HepG2 (cell line): ENCODE measurements at regions not wholly inside any gene's neighbourhood (a gene's known extent, or its start where the extent isn't known, plus 50 kb on each side); places are given as distances from the start of the nearest gene placed in this dataset.
A peak's percentile ranks its signal among the peaks of the same experiment; 100 is the strongest.

Experiments
- ATAC-seq: fragments of 200-7000 bp; cut with Tn5 transposase; 3 replicates; pipeline ENCODE4 v1.9.1; 2020; ENCODE audit warnings: mild to moderate bottlenecking, moderate library complexity
- BruUV-seq: library from RNA; stranded (reverse); fragments of 400-500 nt; replicated peaks from 2 replicates; lab custom pipeline; 2021; lab: Mats Ljungman, UMichigan
- CTCF ChIA-PET: fragments of 300-600 bp; formaldehyde crosslinking; extraction: SDS; loops from one replicate; lab custom pipeline; 2021; ENCODE audit warnings: low total read pairs, inconsistent platforms, low intra/inter-chr PET ratio; lab: Yijun Ruan, JAX
- POLR2A ChIA-PET: fragments of 350-600 bp; sonication (Branson Sonifier 250); formaldehyde crosslinking; loops from one replicate; lab custom pipeline; 2020; ENCODE audit warnings: antibody characterized with exemption, inconsistent platforms; lab: Yijun Ruan, JAX
- DNase-seq: peaks from one replicate; pipeline ENCODE4 v3.0.0-alpha.2; 2015; ENCODE audit warnings: low spot score
- FAIRE-seq: peaks from 3 replicates; lab custom pipeline; 2011; peaks lifted over from hg19 to GRCh38; lab: Jason Lieb, UNC
- H2AFZ ChIP-seq: one replicate; pipeline ENCODE4 v1.6.1; 2011; ENCODE audit warnings: low read length, inconsistent platforms
- H3K27ac ChIP-seq: fragments of 300-600 bp; 3 replicates; pipeline ENCODE4 v1.8.0; 2011; ENCODE audit warnings: mixed run types, mild to moderate bottlenecking, mixed read lengths, low read length, inconsistent platforms; ENCODE audit not compliant: insufficient read depth; ENCODE audit errors: extremely low read length
- H3K27me3 ChIP-seq, 2 experiments: fragments of 200-600 bp in 1 of 2; 2 replicates in 1 of 2; 3 replicates in 1 of 2; pipeline versions ENCODE4 v1.6.0 to v1.8.0; 2011; ENCODE audit warnings: low read length in 2 of 2, mild to moderate bottlenecking in 2 of 2, moderate library complexity in 2 of 2, inconsistent platforms in 1 of 2; ENCODE audit not compliant: insufficient read depth in 2 of 2, control insufficient read depth in 1 of 2
- H3K36me3 ChIP-seq, 2 experiments: fragments of 200-600 bp in 1 of 2; replicated peaks in 1 of 2; 2 replicates in 1 of 2; 3 replicates in 1 of 2; pipeline versions ENCODE4 v1.5.1 to v1.8.0; 2011; ENCODE audit warnings: low read length in 2 of 2, inconsistent platforms in 1 of 2; ENCODE audit not compliant: insufficient read depth in 2 of 2, control insufficient read depth in 1 of 2
- H3K4me1 ChIP-seq: 2 replicates; pipeline ENCODE4 v1.5.1; 2012; ENCODE audit warnings: low read length, inconsistent platforms; ENCODE audit not compliant: insufficient read depth
- H3K4me2 ChIP-seq: 2 replicates; pipeline ENCODE4 v1.6.0; 2011; ENCODE audit warnings: low read depth, low read length, inconsistent platforms
- H3K4me3 ChIP-seq, 3 experiments: fragments of 200-600 bp in 1 of 3; sonication (generic), shearing (Covaris generic) in 1 of 3; replicated peaks in 1 of 3; 2 replicates each; pipeline ENCODE4 v1.5.1; 2011 to 2016; ENCODE audit warnings: low read length in 3 of 3, inconsistent platforms in 2 of 3, low read depth in 2 of 3, mild to moderate bottlenecking in 2 of 3, control low read depth in 1 of 3, mixed read lengths in 1 of 3; ENCODE audit not compliant: insufficient read depth in 1 of 3
- H3K79me2 ChIP-seq: one replicate; pipeline ENCODE4 v1.6.1; 2011; ENCODE audit warnings: low read length, inconsistent platforms; ENCODE audit not compliant: insufficient read depth
- H3K9ac ChIP-seq: 2 replicates; pipeline ENCODE4 v1.6.0; 2011; ENCODE audit warnings: mild to moderate bottlenecking, low read depth, low read length, inconsistent platforms; ENCODE audit not compliant: insufficient read depth
- H3K9me3 ChIP-seq: 2 replicates; pipeline ENCODE4 v1.5.1; 2012; ENCODE audit warnings: mild to moderate bottlenecking, low read length
- H4K20me1 ChIP-seq: 2 replicates; pipeline ENCODE4 v1.6.0; 2011; ENCODE audit warnings: inconsistent platforms, mild to moderate bottlenecking, low read length, moderate library complexity; ENCODE audit not compliant: insufficient read depth
- ATF3 ChIP-seq: sonication (generic); formaldehyde crosslinking; IDR thresholded peaks from 2 replicates; pipeline ENCODE4 v1.4.0; 2020; ENCODE audit warnings: missing genetic modification reagents
- DNMT3B ChIP-seq: conservative IDR thresholded peaks from 2 replicates; pipeline ENCODE4 v1.6.1; 2016; ENCODE audit warnings: missing biosample characterization, control low read depth
- HNF1B ChIP-seq: sonication (generic); formaldehyde crosslinking; IDR thresholded peaks from 2 replicates; pipeline ENCODE4 v1.5.1; 2020; ENCODE audit warnings: mild to moderate bottlenecking, moderate library complexity, missing genetic modification reagents
- JARID2 ChIP-seq: sonication (generic); formaldehyde crosslinking; IDR thresholded peaks from 2 replicates; pipeline ENCODE4 v1.8.1; 2023; ENCODE audit warnings: missing genetic modification reagents, inconsistent platforms; ENCODE audit not compliant: insufficient replicate concordance
- KDM1A ChIP-seq: IDR thresholded peaks from 2 replicates; pipeline ENCODE4 v1.6.1; 2016; ENCODE audit warnings: missing compliant biosample characterization
- MED13 ChIP-seq: sonication (generic); formaldehyde crosslinking; IDR thresholded peaks from 2 replicates; pipeline ENCODE4 v1.5.0; 2020; ENCODE audit warnings: missing genetic modification reagents
- ZMYM2 ChIP-seq: sonication (generic); formaldehyde crosslinking; IDR thresholded peaks from 2 replicates; pipeline ENCODE4 v1.8.0; 2022; ENCODE audit warnings: mild to moderate bottlenecking, missing genetic modification reagents
- ZNF331 ChIP-seq: sonication (generic); formaldehyde crosslinking; IDR thresholded peaks from 2 replicates; pipeline ENCODE4 v1.4.0; 2020; ENCODE audit warnings: missing genetic modification reagents
- ZNF430 ChIP-seq: sonication (generic); formaldehyde crosslinking; IDR thresholded peaks from 2 replicates; pipeline ENCODE4 v1.9.0; 2021; ENCODE audit warnings: mild to moderate bottlenecking, missing genetic modification reagents
- ZNF441 ChIP-seq: sonication (generic); formaldehyde crosslinking; IDR thresholded peaks from 2 replicates; pipeline ENCODE4 v1.7.0; 2021; ENCODE audit warnings: missing genetic modification reagents, borderline replicate concordance
- ZNF772 ChIP-seq: sonication (generic); formaldehyde crosslinking; IDR thresholded peaks from 2 replicates; pipeline ENCODE4 v1.5.0; 2020; ENCODE audit warnings: mild to moderate bottlenecking, missing genetic modification reagents
- WGBS: methylation state at CpG from one replicate; pipeline ENCODE4 v1.1.6; 2017; ENCODE audit warnings: low lambda C conversion rate; 5-methylcytosine and 5-hydroxymethylcytosine counted together
- in situ Hi-C: cut with HindIII; loops from 2 replicates; pipeline ENCODE4 v1.10.0; 2017; ENCODE audit warnings: low pct_unique_long_range_greater_than_20kb; ENCODE audit not compliant: extremely low pct_ligation_motif_present
- intact Hi-C: fragments of 100-400 bp; cut with micrococcal nuclease; formaldehyde crosslinking; loops from one replicate; pipeline ENCODE4 v1.10.0; 2022; ENCODE audit not compliant: unreplicated experiment

- FAIRE-seq (no peak), ATAC-seq (no peak)
- no TSS peak for BruUV-seq
Measured at GRCh38 chr4:24411299-24411698, 173.1 kb downstream of the DHX15 start.

GRCh38 chr4:24408640-24409039 lies 175.7 kb downstream of the DHX15 start:
- no peak overlapping the region for H3K9ac ChIP-seq
- BruUV-seq, result no TSS peak
- H3K4me2 ChIP-seq, result no peak overlapping the region
- H3K27me3 ChIP-seq, result 0 out of 5 replicates have a peak, but pooled peaks cover 0 to 4% of the 10 kb centered on the region in 2 experiments
- no peak overlapping the region for H3K27ac ChIP-seq
- WGBS, result 20% methylated on average over 5 of the region's 5 CpGs
- no peak overlapping the region for H2AFZ ChIP-seq
- CTCF ChIA-PET, result no interaction called here
- in situ Hi-C loops, result loop anchor here (25.0 kb wide), 1 partner anchor 721 kb away; no protein-coding TSS in a partner anchor
- DNase-seq (no peak), ATAC-seq (no peak)
- no peaks in the 10 kb centered on the region for H3K4me1 ChIP-seq
- intact Hi-C loops, result no loop called here
- no peaks in the 10 kb centered on the region for H4K20me1 ChIP-seq
- no peak overlapping the region for H3K4me3 ChIP-seq
- H3K36me3 ChIP-seq, result no peaks in the 10 kb centered on the region
- no peaks in the 10 kb centered on the region for H3K9me3 ChIP-seq
- no peaks in the 10 kb centered on the region for H3K79me2 ChIP-seq
- TF ChIP-seq ZNF331 (CRISPR knock-in tag), result peak; percentile 70
- no peak for TF ChIP-seq HNF1B (CRISPR knock-in tag)
- TF ChIP-seq, all 625 proteins: peak for 1
- FAIRE-seq, result no peak
- POLR2A ChIA-PET, result no interaction called here

More at GRCh38 chr4:24411299-24411698, 173.1 kb downstream of the DHX15 start:
- Histone ChIP-seq H3K27ac (no peak overlapping the region), H2AFZ (no peak overlapping the region), H3K79me2 (no peaks in the 10 kb centered on the region), H4K20me1 (no peaks in the 10 kb centered on the region), H3K4me3 (no peak overlapping the region)
- WGBS, result 8% methylated on average over 2 of the region's 2 CpGs
- no peak for TF ChIP-seq ZNF441 (CRISPR knock-in tag)
- TF ChIP-seq DNMT3B, result no peak
- TF ChIP-seq JARID2, result no peak
- TF ChIP-seq KDM1A, result no peak
- no peak for TF ChIP-seq ZNF772 (CRISPR knock-in tag)
- no peak for TF ChIP-seq ZNF430 (CRISPR knock-in tag)
- TF ChIP-seq MED13 (CRISPR knock-in tag), result no peak
- no peak for TF ChIP-seq ZMYM2 (CRISPR knock-in tag)
- no peak for TF ChIP-seq ATF3 (CRISPR knock-in tag)
- TF ChIP-seq, all 625 proteins: peak for 0
- no peaks in the 10 kb centered on the region for H3K4me1 ChIP-seq
- H3K27me3 ChIP-seq, result 0 out of 5 replicates have a peak, but pooled peaks cover 0 to 4% of the 10 kb centered on the region in 2 experiments
- ChIA-PET CTCF (no interaction called here), POLR2A (no interaction called here)
- H3K9ac ChIP-seq, result no peak overlapping the region
- no peak for DNase-seq
- in situ Hi-C loops, result loop anchor here (25.0 kb wide), 1 partner anchor 724 kb away; no protein-coding TSS in a partner anchor
- no peak overlapping the region for H3K4me2 ChIP-seq
- no peaks in the 10 kb centered on the region for H3K9me3 ChIP-seq
- no peaks in the 10 kb centered on the region for H3K36me3 ChIP-seq
- intact Hi-C loops, result loop anchor here (10.0 kb wide), 1 partner anchor 1276 kb away; no protein-coding TSS in a partner anchor
